ENCODE measurements at regions not wholly inside any gene's neighbourhood (a gene's known extent, or its start where the extent isn't known, plus 50 kb on each side); places are given as distances from the start of the nearest gene placed in this dataset.
"Not testable (repeated sequence)": the region's sequence is repeated elsewhere in the genome, so short reads cannot be mapped to it uniquely, and the experiment has no call there.

- TF ChIP-seq POLR2AphosphoS5 (IDR thresholded peaks at IDR 0.05; ENCODE audit: low read depth, low read length); POLR2A (IDR thresholded peaks at IDR 0.05; ENCODE audit: low read depth, low read length); TAF1 (IDR thresholded peaks at IDR 0.05; ENCODE audit: borderline replicate concordance, low read depth, low read length): not testable (repeated sequence)
These were observed 362.2 kb downstream of the GJA1 start for GRCh38 chr6:121797598-121797997.
